ENCODE measurements at regions not wholly inside any gene's neighbourhood (a gene's known extent, or its start where the extent isn't known, plus 50 kb on each side); places are given as distances from the start of the nearest gene placed in this dataset.

DNA sequence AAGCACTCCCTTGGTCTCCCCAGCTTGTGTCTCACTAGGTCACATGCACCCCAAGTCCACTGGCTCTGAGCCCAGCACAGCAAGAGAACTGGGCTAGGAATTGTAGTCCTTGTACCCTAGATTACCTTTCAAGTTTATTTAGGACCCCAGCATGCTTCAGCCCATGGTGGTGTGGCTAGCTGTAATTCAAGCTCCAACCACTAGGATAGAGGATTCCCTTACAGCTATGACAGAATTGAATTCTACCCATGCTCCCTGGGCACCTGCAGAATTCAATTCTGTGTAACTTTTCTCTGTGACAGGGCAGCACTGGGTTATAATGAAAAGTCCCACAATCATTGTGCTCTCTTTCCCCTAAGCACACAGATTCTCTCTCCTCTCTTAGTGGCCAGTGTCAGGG is 253.8 kb upstream of the DMD start:
- H3K9me3 ChIP-seq, result no peaks in the 10 kb centered on the region
- no peak overlapping the region for H3K27ac ChIP-seq
- intact Hi-C loops (cut with DNase I; ENCODE audit: low total_unique reads), result no loop called here
- TF ChIP-seq CTCF (IDR thresholded peaks at IDR 0.05), result no peak
- TF ChIP-seq POLR2A (IDR thresholded peaks at IDR 0.05), result no peak
- DNase-seq, result no peak
- no peaks in the 10 kb centered on the region for H3K27me3 ChIP-seq
- no peaks in the 10 kb centered on the region for H3K4me1 ChIP-seq
- H3K4me3 ChIP-seq, result no peak overlapping the region
- no peaks in the 10 kb centered on the region for H3K36me3 ChIP-seq (ENCODE audit: low read depth, missing control alignments)

DNA sequence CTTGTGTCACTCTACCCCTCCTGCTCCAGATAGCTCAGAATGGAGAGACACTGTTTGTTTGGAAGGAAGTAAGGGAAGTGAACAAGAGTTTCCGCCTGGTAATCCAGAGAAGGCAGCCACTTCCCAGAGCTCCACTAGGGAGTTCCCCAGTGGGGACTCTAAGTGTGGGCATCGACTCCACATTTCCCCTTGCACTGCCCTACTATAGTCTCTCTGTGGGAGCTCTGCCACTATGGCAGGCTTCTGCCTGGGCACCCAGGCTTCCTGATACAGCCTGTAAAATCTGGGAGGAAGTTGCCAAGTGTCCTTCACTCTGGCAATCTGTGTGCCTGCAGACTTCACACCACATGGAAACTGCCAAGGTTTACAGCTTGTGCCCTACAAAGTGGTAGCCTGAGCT is 245.8 kb upstream of the DMD start:
- Histone ChIP-seq H3K27ac (no peak overlapping the region), H3K4me1 (no peaks in the 10 kb centered on the region), H3K9me3 (no peaks in the 10 kb centered on the region), H3K27me3 (no peaks in the 10 kb centered on the region), H3K4me3 (no peak overlapping the region), H3K36me3 (ENCODE audit: low read depth, missing control alignments) (no peaks in the 10 kb centered on the region)
- no peak for TF ChIP-seq POLR2A (IDR thresholded peaks at IDR 0.05)
- intact Hi-C loops (cut with DNase I; ENCODE audit: low total_unique reads), result no loop called here
- no peak for DNase-seq
- 92% methylated on average over 2 of the region's 2 CpGs; no CpG with 5 or more reads in 1 of the 2 donors for WGBS, 2 donors

DNA sequence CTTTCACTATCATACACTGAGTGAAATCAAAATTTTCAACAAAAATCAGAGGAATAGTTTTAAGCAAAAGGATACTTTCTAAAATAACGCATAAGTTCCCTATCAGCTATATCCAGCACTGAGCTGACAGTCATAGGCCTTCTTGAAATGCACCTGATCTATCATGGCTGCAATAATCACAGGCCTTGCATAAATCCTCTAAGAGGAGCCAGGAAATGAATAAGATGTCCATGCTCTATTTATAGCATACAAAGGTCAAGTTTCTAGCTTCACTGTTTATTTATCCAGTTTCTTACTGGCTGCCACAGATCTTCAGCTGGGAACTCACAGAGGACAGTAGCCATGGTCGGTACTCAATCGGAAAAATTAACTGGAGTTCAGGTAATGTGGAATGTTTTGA is 235.9 kb upstream of the DMD start:
- H3K4me3 ChIP-seq, result no peak overlapping the region
- intact Hi-C loops (cut with DNase I; ENCODE audit: low total_unique reads), result no loop called here
- no peaks in the 10 kb centered on the region for H3K27me3 ChIP-seq
- WGBS, 2 donors, result 56 to 81% methylated on average over 3 of the region's 3 CpGs
- DNase-seq, result no peak
- no peaks in the 10 kb centered on the region for H3K4me1 ChIP-seq
- no peak overlapping the region for H3K27ac ChIP-seq
- no peak for TF ChIP-seq CTCF (IDR thresholded peaks at IDR 0.05)
- no peak for TF ChIP-seq POLR2A (IDR thresholded peaks at IDR 0.05)
- H3K36me3 ChIP-seq (ENCODE audit: low read depth, missing control alignments), result no peaks in the 10 kb centered on the region
- H3K9me3 ChIP-seq, result no peaks in the 10 kb centered on the region

- no peak overlapping the region for H3K4me3 ChIP-seq
- H3K36me3 ChIP-seq (ENCODE audit: low read depth, missing control alignments), result no peaks in the 10 kb centered on the region
- no peaks in the 10 kb centered on the region for H3K4me1 ChIP-seq
- H3K9me3 ChIP-seq, result no peaks in the 10 kb centered on the region
- no peaks in the 10 kb centered on the region for H3K27me3 ChIP-seq
- intact Hi-C loops (cut with DNase I; ENCODE audit: low total_unique reads), result no loop called here
- WGBS, 2 donors, result 18 to 32% methylated on average over 5 to 11 of the region's 11 CpGs
- DNase-seq, result peak; percentile 79
- TF ChIP-seq POLR2A (IDR thresholded peaks at IDR 0.05) (no peak), CTCF (IDR thresholded peaks at IDR 0.05) (peak; percentile 44 to 70 (median 60))
- no peak overlapping the region for H3K27ac ChIP-seq
Observed at GRCh38 chrX:33434256-33435092, 223.1 kb upstream of the DMD start.

GRCh38 chrX:33416273-33416805 is 205.0 kb upstream of the DMD start:
- intact Hi-C loops (cut with DNase I; ENCODE audit: low total_unique reads), result no loop called here
- no peaks in the 10 kb centered on the region for H3K4me1 ChIP-seq
- no peak overlapping the region for H3K4me3 ChIP-seq
- H3K9me3 ChIP-seq, result no peaks in the 10 kb centered on the region
- TF ChIP-seq CTCF (IDR thresholded peaks at IDR 0.05) (no peak), POLR2A (IDR thresholded peaks at IDR 0.05) (no peak)
- H3K27me3 ChIP-seq, result no peaks in the 10 kb centered on the region
- 79 to 100% methylated on average over 1 to 3 of the region's 3 CpGs for WGBS, 2 donors
- no peaks in the 10 kb centered on the region for H3K36me3 ChIP-seq (ENCODE audit: low read depth, missing control alignments)
- no peak overlapping the region for H3K27ac ChIP-seq
- no peak for DNase-seq
